WTC11 (cell line): ENCODE measurements at regions not wholly inside any gene's neighbourhood (a gene's known extent, or its start where the extent isn't known, plus 50 kb on each side); places are given as distances from the start of the nearest gene placed in this dataset.

ENCODE experiments used
- ATAC-seq: fragments of 200-7000 bp; cut with Tn5 transposase; 2 replicates; pipeline ENCODE4 v1.10.0; 2021; ENCODE audit warnings: mild to moderate bottlenecking, moderate library complexity
- CTCF ChIA-PET: fragments of 300-600 bp; sonication (Branson Sonifier 250); formaldehyde crosslinking; loops from one replicate; lab custom pipeline; 2021; ENCODE audit warnings: antibody characterized with exemption; lab: Charles Lee
- POLR2A ChIA-PET: fragments of 350-600 bp; sonication (Branson Sonifier 250); formaldehyde crosslinking; loops from one replicate; lab custom pipeline; 2021; ENCODE audit warnings: antibody characterized with exemption; lab: Charles Lee
- DNase-seq: peaks from one replicate; pipeline ENCODE4 v3.0.0; 2021; ENCODE audit warnings: low spot score
- H3K27ac Mint-ChIP-seq: 2 replicates; pipeline ENCODE4 v1.8.0; 2021; ENCODE audit warnings: mixed read lengths
- H3K27me3 Mint-ChIP-seq: 2 replicates; pipeline ENCODE4 v1.8.0; 2021; ENCODE audit warnings: low read depth, mild to moderate bottlenecking, moderate library complexity, mixed read lengths
- H3K36me3 Mint-ChIP-seq: 2 replicates; pipeline ENCODE4 v1.8.0; 2021; ENCODE audit warnings: mixed read lengths
- H3K4me1 Mint-ChIP-seq: 2 replicates; pipeline ENCODE4 v1.8.0; 2022; ENCODE audit warnings: mixed read lengths
- H3K4me3 Mint-ChIP-seq: 2 replicates; pipeline ENCODE4 v1.8.0; 2021; ENCODE audit warnings: mild to moderate bottlenecking, moderate library complexity, mixed read lengths
- H3K9me3 Mint-ChIP-seq: 2 replicates; pipeline ENCODE4 v1.8.0; 2021; ENCODE audit warnings: mixed read lengths
- FOXP1 ChIP-seq: sonication (generic); formaldehyde crosslinking; IDR thresholded peaks from 2 replicates; pipeline ENCODE4 v1.8.0; 2022; ENCODE audit warnings: missing genetic modification reagents, mild to moderate bottlenecking, moderate library complexity, borderline replicate concordance
- GABPB1 ChIP-seq: sonication (generic); formaldehyde crosslinking; IDR thresholded peaks from 2 replicates; pipeline ENCODE4 v1.8.1; 2023; ENCODE audit warnings: mild to moderate bottlenecking, missing genetic modification reagents
- IRF2 ChIP-seq: sonication (generic); formaldehyde crosslinking; IDR thresholded peaks from 2 replicates; pipeline ENCODE4 v1.8.0; 2022; ENCODE audit warnings: low read depth, missing genetic modification reagents, borderline replicate concordance
- MXD4 ChIP-seq: fragments of 250-450 bp; sonication (Bioruptor Pico); IDR thresholded peaks from 2 replicates; pipeline ENCODE4 v1.8.0; 2021; ENCODE audit warnings: mild to moderate bottlenecking, moderate library complexity, borderline replicate concordance
- RELA ChIP-seq: sonication (generic); formaldehyde crosslinking; IDR thresholded peaks from 2 replicates; pipeline ENCODE4 v1.8.1; 2022; ENCODE audit warnings: missing genetic modification reagents, mild to moderate bottlenecking, borderline replicate concordance
- TF ChIP-seq, protein P1 (sequence below): sonication (generic); formaldehyde crosslinking; IDR thresholded peaks from 2 replicates; pipeline ENCODE4 v1.8.0; 2023; ENCODE audit warnings: missing genetic modification reagents
- TF ChIP-seq, protein P2 (sequence below): sonication (generic); formaldehyde crosslinking; IDR thresholded peaks from 2 replicates; pipeline ENCODE4 v1.8.0; 2022; ENCODE audit warnings: mild to moderate bottlenecking, missing genetic modification reagents
- TF ChIP-seq, protein P3 (sequence below): fragments of 250-450 bp; sonication (Bioruptor Pico); IDR thresholded peaks from 2 replicates; pipeline ENCODE4 v1.8.0; 2021; ENCODE audit warnings: mild to moderate bottlenecking
- TF ChIP-seq, protein P4 (sequence below): sonication (generic); formaldehyde crosslinking; IDR thresholded peaks from 2 replicates; pipeline ENCODE4 v1.8.1; 2022; ENCODE audit warnings: mild to moderate bottlenecking, moderate library complexity, missing genetic modification reagents
- TF ChIP-seq, protein P5 (sequence below): sonication (generic); formaldehyde crosslinking; IDR thresholded peaks from 2 replicates; pipeline ENCODE4 v1.8.0; 2022; ENCODE audit warnings: missing genetic modification reagents
- TF ChIP-seq, protein P6 (sequence below): sonication (generic); formaldehyde crosslinking; IDR thresholded peaks from 2 replicates; pipeline ENCODE4 v1.8.1; 2023; ENCODE audit warnings: mild to moderate bottlenecking, missing genetic modification reagents

DNA sequence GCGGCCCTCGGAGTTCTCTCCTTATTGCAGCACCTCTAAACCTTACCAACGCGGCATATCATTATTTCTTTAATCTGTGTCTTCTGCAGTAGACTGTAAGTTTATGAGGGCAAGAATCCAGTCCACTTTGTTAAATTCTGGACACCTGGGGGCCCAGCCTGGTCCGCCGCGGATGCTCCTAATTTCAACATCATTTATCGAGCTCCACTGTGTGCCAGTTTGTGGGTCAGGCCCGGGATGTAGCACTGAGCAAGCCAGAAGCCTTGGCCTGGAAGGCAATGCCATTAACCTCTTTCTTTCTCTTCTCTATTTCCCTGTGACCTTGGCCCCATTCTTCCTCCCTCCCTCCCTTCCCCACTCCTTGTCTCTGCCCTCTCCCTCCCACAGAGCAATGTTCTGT is 70.6 kb upstream of the CACNA1E start:
- CTCF ChIA-PET = interaction anchor here (4.6 kb wide), 1 partner anchor 12 kb away, joined by 12 read pairs; no protein-coding TSS in a partner anchor
- H3K4me1 Mint-ChIP-seq = no peaks in the 10 kb centered on the region
- H3K36me3 Mint-ChIP-seq = no peaks in the 10 kb centered on the region
- ATAC-seq = no peak
- no peaks in the 10 kb centered on the region; the same call in 1 of the 2 replicates for H3K27me3 Mint-ChIP-seq
- TF ChIP-seq, protein P1, sequence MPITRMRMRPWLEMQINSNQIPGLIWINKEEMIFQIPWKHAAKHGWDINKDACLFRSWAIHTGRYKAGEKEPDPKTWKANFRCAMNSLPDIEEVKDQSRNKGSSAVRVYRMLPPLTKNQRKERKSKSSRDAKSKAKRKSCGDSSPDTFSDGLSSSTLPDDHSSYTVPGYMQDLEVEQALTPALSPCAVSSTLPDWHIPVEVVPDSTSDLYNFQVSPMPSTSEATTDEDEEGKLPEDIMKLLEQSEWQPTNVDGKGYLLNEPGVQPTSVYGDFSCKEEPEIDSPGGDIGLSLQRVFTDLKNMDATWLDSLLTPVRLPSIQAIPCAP (CRISPR knock-in tag) = no peak
- TF ChIP-seq IRF2 (CRISPR knock-in tag) (no peak), GABPB1 (CRISPR knock-in tag) (no peak), MXD4 (no peak), RELA (CRISPR knock-in tag) (no peak), FOXP1 (CRISPR knock-in tag) (no peak)
- TF ChIP-seq, protein P2, sequence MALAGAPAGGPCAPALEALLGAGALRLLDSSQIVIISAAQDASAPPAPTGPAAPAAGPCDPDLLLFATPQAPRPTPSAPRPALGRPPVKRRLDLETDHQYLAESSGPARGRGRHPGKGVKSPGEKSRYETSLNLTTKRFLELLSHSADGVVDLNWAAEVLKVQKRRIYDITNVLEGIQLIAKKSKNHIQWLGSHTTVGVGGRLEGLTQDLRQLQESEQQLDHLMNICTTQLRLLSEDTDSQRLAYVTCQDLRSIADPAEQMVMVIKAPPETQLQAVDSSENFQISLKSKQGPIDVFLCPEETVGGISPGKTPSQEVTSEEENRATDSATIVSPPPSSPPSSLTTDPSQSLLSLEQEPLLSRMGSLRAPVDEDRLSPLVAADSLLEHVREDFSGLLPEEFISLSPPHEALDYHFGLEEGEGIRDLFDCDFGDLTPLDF (CRISPR knock-in tag) = no peak
- TF ChIP-seq, protein P3, sequence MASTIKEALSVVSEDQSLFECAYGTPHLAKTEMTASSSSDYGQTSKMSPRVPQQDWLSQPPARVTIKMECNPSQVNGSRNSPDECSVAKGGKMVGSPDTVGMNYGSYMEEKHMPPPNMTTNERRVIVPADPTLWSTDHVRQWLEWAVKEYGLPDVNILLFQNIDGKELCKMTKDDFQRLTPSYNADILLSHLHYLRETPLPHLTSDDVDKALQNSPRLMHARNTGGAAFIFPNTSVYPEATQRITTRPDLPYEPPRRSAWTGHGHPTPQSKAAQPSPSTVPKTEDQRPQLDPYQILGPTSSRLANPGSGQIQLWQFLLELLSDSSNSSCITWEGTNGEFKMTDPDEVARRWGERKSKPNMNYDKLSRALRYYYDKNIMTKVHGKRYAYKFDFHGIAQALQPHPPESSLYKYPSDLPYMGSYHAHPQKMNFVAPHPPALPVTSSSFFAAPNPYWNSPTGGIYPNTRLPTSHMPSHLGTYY = no peak
- TF ChIP-seq, protein P4, sequence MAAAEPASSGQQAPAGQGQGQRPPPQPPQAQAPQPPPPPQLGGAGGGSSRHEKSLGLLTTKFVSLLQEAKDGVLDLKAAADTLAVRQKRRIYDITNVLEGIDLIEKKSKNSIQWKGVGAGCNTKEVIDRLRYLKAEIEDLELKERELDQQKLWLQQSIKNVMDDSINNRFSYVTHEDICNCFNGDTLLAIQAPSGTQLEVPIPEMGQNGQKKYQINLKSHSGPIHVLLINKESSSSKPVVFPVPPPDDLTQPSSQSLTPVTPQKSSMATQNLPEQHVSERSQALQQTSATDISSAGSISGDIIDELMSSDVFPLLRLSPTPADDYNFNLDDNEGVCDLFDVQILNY = no peak
- TF ChIP-seq, protein P5, sequence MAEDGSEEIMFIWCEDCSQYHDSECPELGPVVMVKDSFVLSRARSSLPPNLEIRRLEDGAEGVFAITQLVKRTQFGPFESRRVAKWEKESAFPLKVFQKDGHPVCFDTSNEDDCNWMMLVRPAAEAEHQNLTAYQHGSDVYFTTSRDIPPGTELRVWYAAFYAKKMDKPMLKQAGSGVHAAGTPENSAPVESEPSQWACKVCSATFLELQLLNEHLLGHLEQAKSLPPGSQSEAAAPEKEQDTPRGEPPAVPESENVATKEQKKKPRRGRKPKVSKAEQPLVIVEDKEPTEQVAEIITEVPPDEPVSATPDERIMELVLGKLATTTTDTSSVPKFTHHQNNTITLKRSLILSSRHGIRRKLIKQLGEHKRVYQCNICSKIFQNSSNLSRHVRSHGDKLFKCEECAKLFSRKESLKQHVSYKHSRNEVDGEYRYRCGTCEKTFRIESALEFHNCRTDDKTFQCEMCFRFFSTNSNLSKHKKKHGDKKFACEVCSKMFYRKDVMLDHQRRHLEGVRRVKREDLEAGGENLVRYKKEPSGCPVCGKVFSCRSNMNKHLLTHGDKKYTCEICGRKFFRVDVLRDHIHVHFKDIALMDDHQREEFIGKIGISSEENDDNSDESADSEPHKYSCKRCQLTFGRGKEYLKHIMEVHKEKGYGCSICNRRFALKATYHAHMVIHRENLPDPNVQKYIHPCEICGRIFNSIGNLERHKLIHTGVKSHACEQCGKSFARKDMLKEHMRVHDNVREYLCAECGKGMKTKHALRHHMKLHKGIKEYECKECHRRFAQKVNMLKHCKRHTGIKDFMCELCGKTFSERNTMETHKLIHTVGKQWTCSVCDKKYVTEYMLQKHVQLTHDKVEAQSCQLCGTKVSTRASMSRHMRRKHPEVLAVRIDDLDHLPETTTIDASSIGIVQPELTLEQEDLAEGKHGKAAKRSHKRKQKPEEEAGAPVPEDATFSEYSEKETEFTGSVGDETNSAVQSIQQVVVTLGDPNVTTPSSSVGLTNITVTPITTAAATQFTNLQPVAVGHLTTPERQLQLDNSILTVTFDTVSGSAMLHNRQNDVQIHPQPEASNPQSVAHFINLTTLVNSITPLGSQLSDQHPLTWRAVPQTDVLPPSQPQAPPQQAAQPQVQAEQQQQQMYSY (CRISPR knock-in tag) = no peak
- TF ChIP-seq, all 79 proteins: peak for 0
- Mint-ChIP-seq H3K27ac (no peak overlapping the region), H3K9me3 (no peaks in the 10 kb centered on the region), H3K4me3 (no peak overlapping the region)
- DNase-seq = no peak
- POLR2A ChIA-PET = no interaction called here

DNA sequence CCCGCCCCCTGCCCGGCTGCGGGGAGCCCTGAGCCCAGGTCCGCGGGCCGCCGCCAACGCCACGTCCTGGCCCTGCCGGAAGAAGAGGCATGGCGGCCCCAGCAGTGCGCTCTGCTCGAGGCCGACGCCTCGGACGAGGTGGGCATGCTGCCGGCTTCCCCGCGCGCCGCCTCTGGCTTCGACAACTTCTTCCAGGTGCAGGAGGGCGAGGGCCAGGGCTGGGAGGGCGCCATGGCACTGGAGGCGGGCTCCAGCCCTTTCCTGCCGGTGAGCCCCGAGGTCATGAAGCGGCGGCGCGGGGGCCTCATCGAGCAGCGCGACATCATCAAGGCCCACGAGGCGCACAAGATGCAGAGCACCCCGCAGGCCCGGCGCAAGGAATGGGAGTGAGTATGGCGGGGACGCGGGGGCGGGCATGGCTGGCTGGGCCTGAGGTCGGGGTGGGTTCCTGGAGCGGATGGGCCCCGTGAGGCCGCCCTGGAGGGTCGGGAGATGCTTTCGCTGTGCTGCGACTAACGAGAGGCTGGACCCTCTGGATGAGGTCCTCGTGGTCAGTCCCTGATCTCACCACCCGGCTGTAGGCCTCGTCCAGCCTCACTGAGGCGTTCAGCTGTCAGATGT is 70.0 kb upstream of the CACNA1E start:
- ATAC-seq (no peak), DNase-seq (no peak)
- H3K27ac Mint-ChIP-seq = no peak overlapping the region
- H3K4me3 Mint-ChIP-seq = no peak overlapping the region
- no peaks in the 10 kb centered on the region for H3K9me3 Mint-ChIP-seq
- no peaks in the 10 kb centered on the region for H3K36me3 Mint-ChIP-seq
- H3K27me3 Mint-ChIP-seq = no peaks in the 10 kb centered on the region; the same call in 1 of the 2 replicates
- TF ChIP-seq, protein P6, sequence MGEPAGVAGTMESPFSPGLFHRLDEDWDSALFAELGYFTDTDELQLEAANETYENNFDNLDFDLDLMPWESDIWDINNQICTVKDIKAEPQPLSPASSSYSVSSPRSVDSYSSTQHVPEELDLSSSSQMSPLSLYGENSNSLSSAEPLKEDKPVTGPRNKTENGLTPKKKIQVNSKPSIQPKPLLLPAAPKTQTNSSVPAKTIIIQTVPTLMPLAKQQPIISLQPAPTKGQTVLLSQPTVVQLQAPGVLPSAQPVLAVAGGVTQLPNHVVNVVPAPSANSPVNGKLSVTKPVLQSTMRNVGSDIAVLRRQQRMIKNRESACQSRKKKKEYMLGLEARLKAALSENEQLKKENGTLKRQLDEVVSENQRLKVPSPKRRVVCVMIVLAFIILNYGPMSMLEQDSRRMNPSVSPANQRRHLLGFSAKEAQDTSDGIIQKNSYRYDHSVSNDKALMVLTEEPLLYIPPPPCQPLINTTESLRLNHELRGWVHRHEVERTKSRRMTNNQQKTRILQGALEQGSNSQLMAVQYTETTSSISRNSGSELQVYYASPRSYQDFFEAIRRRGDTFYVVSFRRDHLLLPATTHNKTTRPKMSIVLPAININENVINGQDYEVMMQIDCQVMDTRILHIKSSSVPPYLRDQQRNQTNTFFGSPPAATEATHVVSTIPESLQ (CRISPR knock-in tag) = no peak
- no peaks in the 10 kb centered on the region for H3K4me1 Mint-ChIP-seq
- ChIA-PET POLR2A (no interaction called here), CTCF (interaction anchor here (4.6 kb wide), 1 partner anchor 12 kb away, joined by 12 read pairs; no protein-coding TSS in a partner anchor)
